HCT116 (cell line): ENCODE measurements at regions not wholly inside any gene's neighbourhood (a gene's known extent, or its start where the extent isn't known, plus 50 kb on each side); places are given as distances from the start of the nearest gene placed in this dataset.

Experiments used
- ATAC-seq: fragments of 200-7000 bp; cut with Tn5 transposase; 2 replicates; pipeline ENCODE4 v1.9.1; 2020; ENCODE audit warnings: mild to moderate bottlenecking, moderate library complexity
- BruUV-seq: library from RNA; stranded (reverse); fragments of 400-500 nt; replicated peaks from 2 replicates; lab custom pipeline; 2021; lab: Mats Ljungman, UMichigan
- CTCF ChIA-PET: fragments of 300-600 bp; sonication (Branson Sonifier 250); formaldehyde crosslinking; loops from one replicate; lab custom pipeline; 2021; ENCODE audit warnings: antibody characterized with exemption; lab: Charles Lee
- POLR2A ChIA-PET: fragments of 300-600, 350-600 bp; sonication (Branson Sonifier 250); formaldehyde crosslinking; loops from one replicate; lab custom pipeline; 2021; ENCODE audit warnings: antibody characterized with exemption; lab: Charles Lee
- RAD21 ChIA-PET, 2 experiments: fragments of 300-600 bp; sonication (Branson Sonifier 250); formaldehyde crosslinking; loops; one replicate each; lab custom pipeline; 2023; ENCODE audit warnings: low total read pairs in 2 of 2; ENCODE audit not compliant: uncharacterized antibody in 2 of 2, unreplicated experiment in 2 of 2, low non-redundant PET in 1 of 2; lab: Charles Lee
- DNase-seq: peaks from one replicate; pipeline ENCODE4 v3.0.0-alpha.2; 2010; ENCODE audit warnings: low read depth, low spot score
- H2AFZ ChIP-seq: fragments of 200-600 bp; shearing (Covaris generic), sonication (generic); 2 replicates; pipeline ENCODE4 v1.6.1; 2017; ENCODE audit warnings: low read depth, mixed run types, mixed read lengths, antibody characterized with exemption, low read length; ENCODE audit not compliant: poor library complexity, severe bottlenecking
- H3K27ac ChIP-seq: 2 replicates; pipeline ENCODE4 v1.5.1; 2012; ENCODE audit warnings: low read depth, low read length
- H3K27me3 ChIP-seq: fragments of 200-600 bp; sonication (generic); 2 replicates; pipeline ENCODE4 v1.6.1; 2016; ENCODE audit warnings: mixed run types, low read length, mixed read lengths; ENCODE audit not compliant: insufficient read depth
- H3K36me3 ChIP-seq, 2 experiments: fragments of 200-500 bp in 1 of 2; fragments of 200-600 bp in 1 of 2; sonication (Bioruptor generic) in 1 of 2; sonication (generic) in 1 of 2; 2 replicates each; pipeline versions ENCODE4 v1.5.1 to v1.6.1; 2014 to 2016; ENCODE audit warnings: low read length in 2 of 2, inconsistent platforms in 1 of 2, mixed read lengths in 1 of 2, mixed run types in 1 of 2; ENCODE audit not compliant: insufficient read depth in 2 of 2, control insufficient read depth in 1 of 2
- H3K4me1 ChIP-seq, 2 experiments: fragments of 200-600 bp in 1 of 2; sonication (generic) in 1 of 2; 2 replicates each; pipeline versions ENCODE4 v1.5.1 to v1.6.1; 2012 to 2017; ENCODE audit warnings: low read length in 2 of 2, inconsistent platforms in 1 of 2, mild to moderate bottlenecking in 1 of 2, mixed read lengths in 1 of 2, mixed run types in 1 of 2, moderate library complexity in 1 of 2; ENCODE audit not compliant: insufficient read depth in 2 of 2, control insufficient read depth in 1 of 2
- H3K4me2 ChIP-seq: fragments of 200-600 bp; sonication (generic); 2 replicates; pipeline ENCODE4 v1.6.1; 2017; ENCODE audit warnings: mixed run types, low read length, mixed read lengths
- H3K4me3 ChIP-seq, 2 experiments: fragments of 200-600 bp in 1 of 2; sonication (generic) in 1 of 2; replicated peaks in 1 of 2; 2 replicates each; pipeline ENCODE4 v1.5.1; 2011 to 2016; ENCODE audit warnings: low read length in 2 of 2, control low read depth in 1 of 2, low read depth in 1 of 2, mild to moderate bottlenecking in 1 of 2, mixed read lengths in 1 of 2, mixed run types in 1 of 2
- H3K79me2 ChIP-seq: fragments of 200-600 bp; sonication (generic); 2 replicates; pipeline ENCODE4 v1.6.1; 2017; ENCODE audit warnings: mild to moderate bottlenecking, mixed run types, low read length, moderate library complexity, mixed read lengths; ENCODE audit not compliant: insufficient read depth
- H3K9ac ChIP-seq: fragments of 200-600 bp; sonication (generic); 2 replicates; pipeline ENCODE4 v1.6.1; 2016; ENCODE audit warnings: low read length, mixed read lengths
- H3K9me2 ChIP-seq: fragments of 200-600 bp; sonication (generic), shearing (Covaris generic); 2 replicates; pipeline ENCODE4 v1.6.1; 2017; ENCODE audit warnings: mixed run types, mild to moderate bottlenecking, moderate library complexity; ENCODE audit not compliant: insufficient read depth
- H3K9me3 ChIP-seq, 2 experiments: fragments of 200-500 bp in 1 of 2; fragments of 200-600 bp in 1 of 2; sonication (Bioruptor generic) in 1 of 2; sonication (generic) in 1 of 2; 2 replicates each; pipeline ENCODE4 v1.6.1; 2014 to 2017; ENCODE audit warnings: low read length in 2 of 2, mixed read lengths in 2 of 2, inconsistent platforms in 1 of 2, low read depth in 1 of 2, mild to moderate bottlenecking in 1 of 2, mixed run types in 1 of 2, moderate library complexity in 1 of 2; ENCODE audit not compliant: control insufficient read depth in 1 of 2, insufficient read depth in 1 of 2
- H4K20me1 ChIP-seq: fragments of 200-600 bp; sonication (generic), shearing (Covaris generic); 2 replicates; pipeline ENCODE4 v1.6.1; 2017; ENCODE audit warnings: mixed run types, mild to moderate bottlenecking, moderate library complexity; ENCODE audit not compliant: insufficient read depth
- CEBPB ChIP-seq: IDR thresholded peaks from 2 replicates; pipeline ENCODE4 v1.6.1; 2012; ENCODE audit warnings: low read depth
- CTCF ChIP-seq, 3 experiments: fragments of 200-600 bp in 1 of 3; sonication (generic) in 1 of 3; IDR thresholded peaks in 2 of 3; conservative IDR thresholded peaks in 1 of 3; 2 replicates each; pipeline ENCODE4 v1.5.1; 2012 to 2017; ENCODE audit warnings: low read depth in 2 of 3, low read length in 2 of 3, antibody characterized with exemption in 1 of 3, borderline replicate concordance in 1 of 3, control low read depth in 1 of 3, mild to moderate bottlenecking in 1 of 3, mixed read lengths in 1 of 3, mixed run types in 1 of 3, moderate library complexity in 1 of 3; ENCODE audit not compliant: insufficient read depth in 1 of 3
- EGR1 ChIP-seq: IDR thresholded peaks from 2 replicates; pipeline ENCODE4 v1.6.1; 2012; ENCODE audit warnings: low read depth
- ELF1 ChIP-seq: IDR thresholded peaks from 2 replicates; pipeline ENCODE4 v1.6.1; 2012; ENCODE audit warnings: low read depth, borderline replicate concordance
- EZH2 ChIP-seq: fragments of 200-600 bp; sonication (generic); IDR thresholded peaks from 2 replicates; pipeline ENCODE4 v1.6.1; 2017; ENCODE audit warnings: antibody characterized with exemption, mixed run types
- EZH2phosphoT487 ChIP-seq: fragments of 200-600 bp; IDR thresholded peaks from 2 replicates; pipeline ENCODE4 v1.6.1; 2018; ENCODE audit warnings: antibody characterized with exemption, borderline replicate concordance
- FOSL1 ChIP-seq: IDR thresholded peaks from 2 replicates; pipeline ENCODE4 v1.6.1; 2012; ENCODE audit warnings: low read depth
- MAX ChIP-seq: IDR thresholded peaks from 2 replicates; pipeline ENCODE4 v1.6.1; 2012
- POLR2A ChIP-seq: IDR thresholded peaks from 2 replicates; pipeline ENCODE4 v1.7.0; 2011; ENCODE audit warnings: borderline replicate concordance; ENCODE audit not compliant: insufficient read depth, insufficient read length; ENCODE audit errors: extremely low read depth
- REST ChIP-seq: IDR thresholded peaks from 2 replicates; pipeline ENCODE4 v1.6.1; 2012; ENCODE audit warnings: low read depth
- SIN3A ChIP-seq: IDR thresholded peaks from 2 replicates; pipeline ENCODE4 v1.6.1; 2012; ENCODE audit warnings: low read depth
- TCF7L2 ChIP-seq: IDR thresholded peaks from 2 replicates; pipeline ENCODE4 v1.7.0; 2011; ENCODE audit warnings: borderline replicate concordance, inconsistent platforms; ENCODE audit not compliant: insufficient read depth, insufficient read length; ENCODE audit errors: extremely low read depth
- YY1 ChIP-seq: IDR thresholded peaks from 2 replicates; pipeline ENCODE4 v1.6.1; 2011; ENCODE audit warnings: low read length, low read depth, moderate library complexity, mild to moderate bottlenecking; ENCODE audit not compliant: insufficient replicate concordance; ENCODE audit errors: extremely low read depth
- ZBTB33 ChIP-seq: IDR thresholded peaks from 2 replicates; pipeline ENCODE4 v1.6.1; 2011; ENCODE audit warnings: mild to moderate bottlenecking, low read length, moderate library complexity; ENCODE audit not compliant: insufficient replicate concordance; ENCODE audit errors: extremely low read depth
- ZFX ChIP-seq: fragments of 450-650 bp; IDR thresholded peaks from 2 replicates; pipeline ENCODE4 v1.6.1; 2017
- intact Hi-C: fragments of 100-400 bp; cut with micrococcal nuclease; formaldehyde crosslinking; loops from 2 replicates; pipeline ENCODE4 v1.10.0; 2022

GRCh38 chr18:78865056-78865598 is 114.5 kb upstream of the SALL3 start:
- intact Hi-C loops, result no loop called here
- Histone ChIP-seq H3K9me2 (no peaks in the 10 kb centered on the region), H3K27me3 (peaks cover 3% of the 10 kb centered on the region; the same call in 1 of the 2 replicates), H2AFZ (no peak overlapping the region), H3K9ac (no peak overlapping the region), H3K9me3 (no peaks in the 10 kb centered on the region), H4K20me1 (no peaks in the 10 kb centered on the region), H3K27ac (no peak overlapping the region), H3K4me3 (no peak overlapping the region), H3K4me1 (no peaks in the 10 kb centered on the region), H3K36me3 (no peaks in the 10 kb centered on the region), H3K79me2 (no peaks in the 10 kb centered on the region), H3K4me2 (no peak overlapping the region)
- no TSS peak for BruUV-seq
- ChIA-PET CTCF (no interaction called here), POLR2A (no interaction called here), RAD21 (no interaction called here)
- DNase-seq (no peak), ATAC-seq (no peak)
- no peak for TF ChIP-seq MAX
- no peak for TF ChIP-seq POLR2A
- TF ChIP-seq YY1, result no peak
- no peak for TF ChIP-seq CTCF (IDR thresholded peaks at IDR 0.05 in 2 of 3, conservative IDR thresholded peaks at IDR 0.05 in 1 of 3; ENCODE audit: borderline replicate concordance in 1 of 3, insufficient read depth in 1 of 3, low read depth in 2 of 3, low read length in 2 of 3)
- TF ChIP-seq EGR1, result no peak
- TF ChIP-seq EZH2phosphoT487, result no peak
- no peak for TF ChIP-seq REST
- TF ChIP-seq FOSL1, result no peak
- TF ChIP-seq TCF7L2, result no peak
- TF ChIP-seq ELF1, result no peak
- no peak for TF ChIP-seq EZH2
- no peak for TF ChIP-seq ZFX
- no peak for TF ChIP-seq SIN3A
- TF ChIP-seq CEBPB, result no peak
- TF ChIP-seq ZBTB33, result no peak
